H1 (cell line): ENCODE measurements at regions not wholly inside any gene's neighbourhood (a gene's known extent, or its start where the extent isn't known, plus 50 kb on each side); places are given as distances from the start of the nearest gene placed in this dataset.

ENCODE experiments used
- CTCF ChIA-PET: fragments of 300-600 bp; sonication (Branson Sonifier 250); formaldehyde crosslinking; loops from one replicate; lab custom pipeline; 2021; ENCODE audit not compliant: partially characterized antibody; lab: Charles Lee
- POLR2A ChIA-PET: fragments of 300-600 bp; sonication (Branson Sonifier 250); formaldehyde crosslinking; loops from one replicate; lab custom pipeline; 2021; ENCODE audit warnings: inconsistent platforms; ENCODE audit not compliant: partially characterized antibody; lab: Charles Lee
- DNase-seq, 2 experiments: peaks; one replicate each; pipeline versions ENCODE4 v3.0.0 to v3.0.0-alpha.2; 2010 to 2022; ENCODE audit warnings: low spot score in 2 of 2, low read depth in 1 of 2, mixed read lengths in 1 of 2
- FAIRE-seq: peaks from 2 replicates; lab custom pipeline; 2011; peaks lifted over from hg19 to GRCh38; lab: Jason Lieb, UNC
- H2AFZ ChIP-seq: 2 replicates; pipeline ENCODE4 v1.8.1; 2012; ENCODE audit warnings: low read length, inconsistent platforms
- H2AK5ac ChIP-seq: 2 replicates; pipeline ENCODE4 v1.6.1; 2013; ENCODE audit warnings: low read depth, low read length
- H2BK120ac ChIP-seq: replicated peaks from 2 replicates; pipeline ENCODE3; 2013; ENCODE audit warnings: low read depth, low read length, inconsistent platforms
- H2BK12ac ChIP-seq: 2 replicates; pipeline ENCODE4 v1.6.1; 2013; ENCODE audit warnings: low read depth, low read length
- H2BK15ac ChIP-seq: 2 replicates; pipeline ENCODE4 v1.6.1; 2013; ENCODE audit warnings: low read length
- H2BK20ac ChIP-seq: 2 replicates; pipeline ENCODE4 v1.6.1; 2013; ENCODE audit warnings: low read length
- H2BK5ac ChIP-seq: 2 replicates; pipeline ENCODE4 v1.6.1; 2013; ENCODE audit warnings: low read depth, low read length
- H3K14ac ChIP-seq: 2 replicates; pipeline ENCODE4 v1.6.1; 2013; ENCODE audit warnings: inconsistent platforms; ENCODE audit not compliant: insufficient read length
- H3K18ac ChIP-seq: 2 replicates; pipeline ENCODE4 v1.6.1; 2013; ENCODE audit warnings: low read length; ENCODE audit errors: extremely low read depth
- H3K23ac ChIP-seq: 2 replicates; pipeline ENCODE4 v1.6.1; 2013; ENCODE audit warnings: inconsistent platforms; ENCODE audit not compliant: insufficient read length
- H3K23me2 ChIP-seq: 2 replicates; pipeline ENCODE4 v1.6.1; 2013; ENCODE audit warnings: low read depth, low read length
- H3K27ac ChIP-seq: 2 replicates; pipeline ENCODE4 v1.6.1; 2011; ENCODE audit warnings: low read depth, low read length, inconsistent platforms
- H3K27me3 ChIP-seq, 4 experiments: replicated peaks in 1 of 4; 1 replicate in 1 of 4; 2 replicates in 3 of 4; pipeline versions ENCODE4 v1.6.1 to v1.8.1; 2011 to 2013; ENCODE audit warnings: low read length in 3 of 4, mild to moderate bottlenecking in 3 of 4, inconsistent platforms in 2 of 4, mixed read lengths in 2 of 4, moderate library complexity in 1 of 4; ENCODE audit not compliant: control insufficient read depth in 3 of 4, insufficient read depth in 3 of 4; ENCODE audit errors: extremely low read depth in 1 of 4
- H3K36me3 ChIP-seq, 4 experiments: 2 replicates each; pipeline versions ENCODE4 v1.6.1 to v1.8.1; 2011 to 2013; ENCODE audit warnings: mild to moderate bottlenecking in 4 of 4, low read length in 3 of 4, moderate library complexity in 2 of 4, control low read depth in 1 of 4, inconsistent platforms in 1 of 4; ENCODE audit not compliant: insufficient read depth in 4 of 4, control insufficient read depth in 2 of 4
- H3K4ac ChIP-seq: replicated peaks from 2 replicates; pipeline ENCODE3; 2013; ENCODE audit warnings: low read length, low read depth, mixed read lengths, inconsistent platforms; ENCODE audit not compliant: insufficient read length
- H3K4me1 ChIP-seq, 4 experiments: replicated peaks in 1 of 4; 1 replicate in 1 of 4; 2 replicates in 3 of 4; pipeline versions ENCODE4 v1.6.1 to v1.8.1; 2011 to 2013; ENCODE audit warnings: low read length in 3 of 4, inconsistent platforms in 2 of 4, mixed read lengths in 1 of 4; ENCODE audit not compliant: insufficient read depth in 4 of 4, control insufficient read depth in 3 of 4
- H3K4me2 ChIP-seq, 2 experiments: 2 replicates each; pipeline versions ENCODE4 v1.6.1 to v1.8.1; 2011 to 2013; ENCODE audit warnings: low read depth in 2 of 2, low read length in 2 of 2, control low read depth in 1 of 2, inconsistent platforms in 1 of 2, mild to moderate bottlenecking in 1 of 2; ENCODE audit not compliant: insufficient read depth in 1 of 2
- H3K4me3 ChIP-seq, 4 experiments: fragments of 200-600, 300-600 bp in 1 of 4; sonication (generic), shearing (Covaris generic), sonication (Bioruptor Twin) in 1 of 4; 2 replicates each; pipeline versions ENCODE4 v1.5.1 to v1.8.1; 2011 to 2016; ENCODE audit warnings: low read length in 4 of 4, low read depth in 3 of 4, control low read depth in 2 of 4, inconsistent platforms in 2 of 4, mild to moderate bottlenecking in 2 of 4, mixed read lengths in 1 of 4, moderate library complexity in 1 of 4; ENCODE audit not compliant: insufficient read depth in 2 of 4; ENCODE audit errors: extremely low read depth in 1 of 4
- H3K56ac ChIP-seq: replicated peaks from 2 replicates; pipeline ENCODE3; 2013; ENCODE audit warnings: low read depth, mild to moderate bottlenecking, mixed read lengths, low read length, inconsistent platforms; ENCODE audit not compliant: insufficient read length
- H3K79me1 ChIP-seq: 2 replicates; pipeline ENCODE4 v1.6.1; 2013; ENCODE audit warnings: low read depth, low read length, control low read depth
- H3K79me2 ChIP-seq, 2 experiments: 2 replicates each; pipeline versions ENCODE4 v1.6.1 to v1.8.1; 2012 to 2013; ENCODE audit warnings: low read length in 2 of 2, mild to moderate bottlenecking in 2 of 2, inconsistent platforms in 1 of 2; ENCODE audit not compliant: insufficient read depth in 2 of 2, control insufficient read depth in 1 of 2
- H3K9ac ChIP-seq, 4 experiments: replicated peaks in 1 of 4; 1 replicate in 1 of 4; 2 replicates in 3 of 4; pipeline versions ENCODE4 v1.6.1 to v1.8.1; 2011 to 2013; ENCODE audit warnings: low read depth in 3 of 4, low read length in 3 of 4, control low read depth in 2 of 4, mild to moderate bottlenecking in 2 of 4, moderate library complexity in 2 of 4, inconsistent platforms in 1 of 4; ENCODE audit errors: extremely low read depth in 1 of 4
- H3K9me3 ChIP-seq, 2 experiments: 2 replicates each; pipeline versions ENCODE4 v1.6.1 to v1.8.1; 2012 to 2013; ENCODE audit warnings: mild to moderate bottlenecking in 2 of 2, moderate library complexity in 2 of 2, control low read depth in 1 of 2, inconsistent platforms in 1 of 2, low read depth in 1 of 2, low read length in 1 of 2, mixed read lengths in 1 of 2; ENCODE audit not compliant: insufficient read depth in 2 of 2
- H4K20me1 ChIP-seq, 2 experiments: replicated peaks in 1 of 2; 2 replicates each; pipeline versions ENCODE3 to v1.8.1; 2011 to 2013; ENCODE audit warnings: inconsistent platforms in 2 of 2, low read length in 2 of 2, mild to moderate bottlenecking in 1 of 2; ENCODE audit not compliant: insufficient read depth in 2 of 2, control insufficient read depth in 1 of 2
- H4K5ac ChIP-seq: 2 replicates; pipeline ENCODE4 v1.6.1; 2013; ENCODE audit warnings: low read length, low read depth, mixed read lengths, inconsistent platforms; ENCODE audit not compliant: insufficient read length
- H4K8ac ChIP-seq: 2 replicates; pipeline ENCODE4 v1.8.0; 2013; ENCODE audit warnings: mild to moderate bottlenecking, moderate library complexity, low read length, inconsistent platforms; ENCODE audit not compliant: insufficient read depth; ENCODE audit errors: extremely low read depth
- H4K91ac ChIP-seq: replicated peaks from 2 replicates; pipeline ENCODE3; 2013; ENCODE audit warnings: low read length, mixed read lengths, inconsistent platforms; ENCODE audit not compliant: insufficient read length
- BCL11A ChIP-seq, 2 experiments: IDR thresholded peaks; one replicate each; pipeline ENCODE4 v1.6.1; 2011; ENCODE audit warnings: low read depth in 2 of 2, low read length in 2 of 2, mild to moderate bottlenecking in 2 of 2
- SP2 ChIP-seq: IDR thresholded peaks from 2 replicates; pipeline ENCODE4 v1.6.1; 2012; ENCODE audit warnings: mild to moderate bottlenecking, low read length, inconsistent platforms
- TBP ChIP-seq: IDR thresholded peaks from 2 replicates; pipeline ENCODE4 v1.6.1; 2011; ENCODE audit warnings: low read depth, low read length, improper control_type of control experiment
- USF2 ChIP-seq: IDR thresholded peaks from 2 replicates; pipeline ENCODE4 v1.6.1; 2011; ENCODE audit warnings: low read length, improper control_type of control experiment
- WGBS, 2 experiments: shearing (Covaris generic) in 1 of 2; methylation state at CpG; one replicate each; pipeline versions ENCODE4 v1.1.6 to v1.1.7; 2013 to 2015; ENCODE audit warnings: low lambda C conversion rate in 2 of 2, mixed read lengths in 2 of 2, inconsistent platforms in 1 of 2, low coverage in 1 of 2, missing lambda C conversion rate in 1 of 2; ENCODE audit not compliant: insufficient replicate concordance in 2 of 2, insufficient coverage in 1 of 2, insufficient read length in 1 of 2; ENCODE audit errors: extremely low coverage in 1 of 2, missing lambda C conversion rate in 1 of 2; 5-methylcytosine and 5-hydroxymethylcytosine counted together

DNA sequence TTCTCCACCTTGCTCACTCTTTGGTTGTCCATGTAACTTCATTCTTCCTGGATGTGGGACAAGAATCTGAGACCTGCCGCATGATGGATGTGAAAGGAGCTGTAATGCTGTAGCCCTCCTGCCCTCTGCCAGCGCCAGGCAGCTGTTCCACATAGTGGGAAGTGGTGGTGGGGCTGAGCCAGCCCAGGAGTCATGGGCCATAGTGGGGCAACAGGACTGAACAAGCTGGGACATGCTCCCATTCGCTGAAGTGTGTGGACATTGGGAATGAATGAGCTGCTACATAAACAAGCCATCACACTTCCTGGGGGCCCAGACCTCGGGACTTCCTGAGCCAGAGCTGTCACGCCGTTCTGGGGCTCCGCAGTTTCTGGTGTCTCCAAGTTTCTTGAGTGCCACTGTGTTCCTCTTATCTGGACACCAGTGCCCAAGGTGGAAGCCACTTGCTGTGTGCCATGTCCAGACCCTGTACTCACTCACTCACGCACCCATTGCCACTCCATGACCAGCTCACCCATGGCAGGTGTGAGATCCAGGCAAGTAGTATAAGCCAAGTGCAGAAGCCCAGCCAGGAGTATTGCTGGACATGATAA is 624.3 kb upstream of the EPHA6 start:
- H4K8ac ChIP-seq = no peak overlapping the region
- no peak overlapping the region for H3K23ac ChIP-seq
- TF ChIP-seq BCL11A (IDR thresholded peaks at IDR 0.05; ENCODE audit: low read depth in 2 of 2, low read length in 2 of 2) = no peak
- no peak for TF ChIP-seq TBP
- no peak for TF ChIP-seq USF2
- TF ChIP-seq SP2 = no peak
- TF ChIP-seq, all 59 proteins: peak for 0
- Histone ChIP-seq H3K56ac (no peak overlapping the region), H3K27me3 (no peaks in the 10 kb centered on the region), H3K4me1 (no peaks in the 10 kb centered on the region), H3K23me2 (no peaks in the 10 kb centered on the region), H3K14ac (no peak overlapping the region), H3K4me3 (no peak overlapping the region), H2BK20ac (no peak overlapping the region), H3K9ac (no peak overlapping the region), H3K27ac (no peak overlapping the region), H4K91ac (no peak overlapping the region), H3K9me3 (no peaks in the 10 kb centered on the region), H2BK12ac (no peak overlapping the region), H3K4me2 (no peak overlapping the region), H3K79me1 (no peaks in the 10 kb centered on the region), H3K18ac (no peak overlapping the region), H2BK5ac (no peak overlapping the region), H2AFZ (peak overlapping the region; percentile 70; the same call in 1 of the 2 replicates), H2BK120ac (no peak overlapping the region), H2AK5ac (no peak overlapping the region), H3K79me2 (no peaks in the 10 kb centered on the region), H3K4ac (no peak overlapping the region), H3K36me3 (no peaks in the 10 kb centered on the region; a peak in 1 of 8 replicates), H4K5ac (no peak overlapping the region), H2BK15ac (no peak overlapping the region), H4K20me1 (no peaks in the 10 kb centered on the region)
- CTCF ChIA-PET = no interaction called here
- FAIRE-seq (no peak), DNase-seq (no peak)
- WGBS, 2 experiments = 96% methylated on average over 8 of the region's 8 CpGs; no CpG with 5 or more reads in 1 of the 2 experiments
- POLR2A ChIA-PET = no interaction called here
